GM19043 (cell line): ENCODE measurements at regions not wholly inside any gene's neighbourhood (a gene's known extent, or its start where the extent isn't known, plus 50 kb on each side); places are given as distances from the start of the nearest gene placed in this dataset.

Experiments used
- ATAC-seq: cut with Tn5 transposase; IDR thresholded peaks from one replicate; pipeline ENCODE4 v1.9.1; 2021; ENCODE audit warnings: low read depth; ENCODE audit not compliant: unreplicated experiment

GRCh38 chr10:20998036-20998435 lies 100.9 kb upstream of the NEBL start:
- ATAC-seq: no peak

- ATAC-seq: no peak
Measured at GRCh38 chr10:20995123-20995987, 98.2 kb upstream of the NEBL start.

- ATAC-seq: no peak
Measured at GRCh38 chr10:20993830-20994527, 96.9 kb upstream of the NEBL start.

- no peak for ATAC-seq
Measured at GRCh38 chr10:20993389-20993788, 96.3 kb upstream of the NEBL start.

- ATAC-seq: no peak
Measured at GRCh38 chr10:20991526-20991925, 94.4 kb upstream of the NEBL start.

- no peak for ATAC-seq
Measured at GRCh38 chr10:20990604-20991003, 93.5 kb upstream of the NEBL start.

GRCh38 chr10:20988357-20988983 lies 91.4 kb upstream of the NEBL start:
- ATAC-seq: no peak

GRCh38 chr10:20986049-20986448 lies 88.9 kb upstream of the NEBL start:
- ATAC-seq: no peak

- no peak for ATAC-seq
Measured at GRCh38 chr10:20984662-20985061, 87.6 kb upstream of the NEBL start.

- ATAC-seq: no peak
Measured at GRCh38 chr10:20981419-20981953, 84.4 kb upstream of the NEBL start.

- no peak for ATAC-seq
Measured at GRCh38 chr10:20978617-20979016, 81.5 kb upstream of the NEBL start.

- ATAC-seq: no peak
Measured at GRCh38 chr10:20977300-20977699, 80.2 kb upstream of the NEBL start.

GRCh38 chr10:20976891-20977290 lies 79.8 kb upstream of the NEBL start:
- no peak for ATAC-seq

- ATAC-seq: no peak
Measured at GRCh38 chr10:20976390-20976789, 79.3 kb upstream of the NEBL start.

- ATAC-seq: no peak
Measured at GRCh38 chr10:20975236-20975635, 78.1 kb upstream of the NEBL start.

- ATAC-seq: no peak
Measured at GRCh38 chr10:20972925-20973324, 75.8 kb upstream of the NEBL start.

GRCh38 chr10:20971901-20972300 lies 74.8 kb upstream of the NEBL start:
- peak; percentile 25 for ATAC-seq

- ATAC-seq: peak; percentile 95
Measured at GRCh38 chr10:20970708-20971107, 73.6 kb upstream of the NEBL start.

GRCh38 chr10:20970044-20970443 lies 72.9 kb upstream of the NEBL start:
- ATAC-seq: no peak

GRCh38 chr10:20966426-20966825 lies 69.3 kb upstream of the NEBL start:
- no peak for ATAC-seq
